ENCODE measurements at regions not wholly inside any gene's neighbourhood (a gene's known extent, or its start where the extent isn't known, plus 50 kb on each side); places are given as distances from the start of the nearest gene placed in this dataset.

DNA sequence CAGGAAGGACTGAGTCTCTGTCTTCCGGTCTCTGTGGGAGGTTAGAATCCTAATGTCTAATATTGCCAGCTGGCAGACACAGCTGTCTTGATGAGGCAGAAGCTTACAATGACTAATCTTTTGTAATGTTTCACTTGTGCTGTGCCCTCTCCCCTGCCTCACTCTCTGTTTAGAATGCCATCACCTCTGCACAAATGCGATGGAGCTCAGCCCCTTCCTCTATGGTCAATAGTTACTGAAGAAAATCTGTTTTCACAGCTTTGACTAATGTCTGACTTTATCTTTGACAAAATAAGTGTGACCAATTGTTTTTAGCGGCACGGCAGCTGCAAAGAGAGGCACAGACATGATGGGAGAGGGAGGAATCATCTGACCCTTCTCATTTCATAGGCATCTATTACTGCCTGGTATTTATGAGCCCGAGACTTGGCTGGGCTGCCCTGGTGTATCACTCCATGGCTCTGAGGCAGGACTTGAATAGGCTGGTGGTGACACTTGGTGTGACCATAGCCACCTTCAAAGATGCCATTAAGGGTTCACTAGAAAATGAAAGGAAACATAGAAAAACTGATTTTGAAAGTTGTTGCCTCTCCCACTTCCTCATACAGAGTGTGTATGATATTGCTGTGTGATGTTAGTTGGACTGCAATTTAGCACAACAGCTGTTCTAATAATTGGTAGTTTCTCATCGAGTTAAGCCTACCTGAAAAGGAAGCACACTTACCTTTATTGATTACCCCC is 163.2 kb upstream of the NBPF11 start:
- CTCF ChIA-PET: no interaction called here
- ATAC-seq: no peak
- Mint-ChIP-seq H3K36me3 (peaks cover 4% of the 10 kb centered on the region; the same call in 1 of the 2 replicates), H3K27ac (no peak overlapping the region), H3K4me1 (peaks cover 28% of the 10 kb centered on the region), H3K4me3 (no peak overlapping the region), H3K9me3 (peaks cover 11% of the 10 kb centered on the region), H3K27me3 (ENCODE audit: low read depth) (peaks cover 90% of the 10 kb centered on the region)
- POLR2A ChIA-PET: no interaction called here
- no peak for DNase-seq (ENCODE audit: low spot score)
- TF ChIP-seq RORB (CRISPR knock-in tag; IDR thresholded peaks at IDR 0.05) (no peak), GRHL2 (CRISPR knock-in tag; IDR thresholded peaks at IDR 0.05; ENCODE audit: insufficient replicate concordance, severe bottlenecking) (no peak), GABPB1 (CRISPR knock-in tag; IDR thresholded peaks at IDR 0.05) (no peak)

DNA sequence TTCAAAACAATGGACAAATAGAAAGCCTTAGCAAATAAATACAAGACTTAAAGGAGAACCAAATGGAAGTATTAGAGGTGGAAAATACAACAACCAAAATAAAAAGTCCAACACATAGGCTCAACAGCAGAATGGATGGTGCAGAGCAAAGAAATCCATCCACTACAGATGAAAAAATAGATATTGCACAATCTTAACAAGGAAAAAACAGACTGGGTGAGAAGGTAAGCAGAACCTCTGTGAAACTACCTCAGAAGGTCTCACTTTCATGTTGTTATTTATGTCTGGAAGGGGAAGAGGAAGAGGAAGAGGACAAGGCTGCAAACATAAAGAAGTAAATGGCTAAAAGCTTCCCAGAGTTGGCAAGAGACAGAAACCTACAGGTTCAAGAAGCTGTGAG is 158.7 kb upstream of the NBPF11 start:
- H3K9me3 Mint-ChIP-seq: peaks cover 9% of the 10 kb centered on the region
- DNase-seq (ENCODE audit: low spot score): no peak
- H3K27ac Mint-ChIP-seq: no peak overlapping the region
- CTCF ChIA-PET: no interaction called here
- TF ChIP-seq IRF1 (CRISPR knock-in tag; IDR thresholded peaks at IDR 0.05): no peak
- no peak for TF ChIP-seq PRRX2 (CRISPR knock-in tag; IDR thresholded peaks at IDR 0.05)
- no peak for TF ChIP-seq MXD4 (CRISPR knock-in tag; IDR thresholded peaks at IDR 0.05; ENCODE audit: borderline replicate concordance)
- TF ChIP-seq PRDM15 (CRISPR knock-in tag; IDR thresholded peaks at IDR 0.05): no peak
- no peak for TF ChIP-seq ZNF423 (CRISPR knock-in tag; IDR thresholded peaks at IDR 0.05)
- no peak for TF ChIP-seq MYBL2 (CRISPR knock-in tag; IDR thresholded peaks at IDR 0.05)
- TF ChIP-seq, protein P1, sequence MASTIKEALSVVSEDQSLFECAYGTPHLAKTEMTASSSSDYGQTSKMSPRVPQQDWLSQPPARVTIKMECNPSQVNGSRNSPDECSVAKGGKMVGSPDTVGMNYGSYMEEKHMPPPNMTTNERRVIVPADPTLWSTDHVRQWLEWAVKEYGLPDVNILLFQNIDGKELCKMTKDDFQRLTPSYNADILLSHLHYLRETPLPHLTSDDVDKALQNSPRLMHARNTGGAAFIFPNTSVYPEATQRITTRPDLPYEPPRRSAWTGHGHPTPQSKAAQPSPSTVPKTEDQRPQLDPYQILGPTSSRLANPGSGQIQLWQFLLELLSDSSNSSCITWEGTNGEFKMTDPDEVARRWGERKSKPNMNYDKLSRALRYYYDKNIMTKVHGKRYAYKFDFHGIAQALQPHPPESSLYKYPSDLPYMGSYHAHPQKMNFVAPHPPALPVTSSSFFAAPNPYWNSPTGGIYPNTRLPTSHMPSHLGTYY (CRISPR knock-in tag; IDR thresholded peaks at IDR 0.05): no peak
- TF ChIP-seq ZNF121 (CRISPR knock-in tag; IDR thresholded peaks at IDR 0.05): no peak
- TF ChIP-seq, protein P2, sequence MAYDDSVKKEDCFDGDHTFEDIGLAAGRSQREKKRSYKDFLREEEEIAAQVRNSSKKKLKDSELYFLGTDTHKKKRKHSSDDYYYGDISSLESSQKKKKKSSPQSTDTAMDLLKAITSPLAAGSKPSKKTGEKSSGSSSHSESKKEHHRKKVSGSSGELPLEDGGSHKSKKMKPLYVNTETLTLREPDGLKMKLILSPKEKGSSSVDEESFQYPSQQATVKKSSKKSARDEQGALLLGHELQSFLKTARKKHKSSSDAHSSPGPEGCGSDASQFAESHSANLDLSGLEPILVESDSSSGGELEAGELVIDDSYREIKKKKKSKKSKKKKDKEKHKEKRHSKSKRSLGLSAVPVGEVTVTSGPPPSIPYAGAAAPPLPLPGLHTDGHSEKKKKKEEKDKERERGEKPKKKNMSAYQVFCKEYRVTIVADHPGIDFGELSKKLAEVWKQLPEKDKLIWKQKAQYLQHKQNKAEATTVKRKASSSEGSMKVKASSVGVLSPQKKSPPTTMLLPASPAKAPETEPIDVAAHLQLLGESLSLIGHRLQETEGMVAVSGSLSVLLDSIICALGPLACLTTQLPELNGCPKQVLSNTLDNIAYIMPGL (CRISPR knock-in tag; IDR thresholded peaks at IDR 0.05): no peak
- no peak for TF ChIP-seq STAT6 (CRISPR knock-in tag; conservative IDR thresholded peaks at IDR 0.05; ENCODE audit: low read depth)
- no peak for TF ChIP-seq KAT7 (CRISPR knock-in tag; IDR thresholded peaks at IDR 0.05; ENCODE audit: borderline replicate concordance)
- no peak for TF ChIP-seq TEAD4 (CRISPR knock-in tag; IDR thresholded peaks at IDR 0.05)
- no peak for TF ChIP-seq ZNF416 (CRISPR knock-in tag; IDR thresholded peaks at IDR 0.05)
- peaks cover 91% of the 10 kb centered on the region for H3K27me3 Mint-ChIP-seq (ENCODE audit: low read depth)
- H3K36me3 Mint-ChIP-seq: peaks cover 4% of the 10 kb centered on the region; the same call in 1 of the 2 replicates
- H3K4me1 Mint-ChIP-seq: peaks cover 16% of the 10 kb centered on the region
- no peak for ATAC-seq
- POLR2A ChIA-PET: interaction anchor here (2.3 kb wide), 1 partner anchor 47 kb away, joined by 16 read pairs; no protein-coding TSS in a partner anchor
- peak overlapping the region; percentile 78; the same call in 1 of the 2 replicates for H3K4me3 Mint-ChIP-seq
